ENCODE measurements at regions not wholly inside any gene's neighbourhood (a gene's known extent, or its start where the extent isn't known, plus 50 kb on each side); places are given as distances from the start of the nearest gene placed in this dataset.
"Not testable (repeated sequence)": the region's sequence is repeated elsewhere in the genome, so short reads cannot be mapped to it uniquely, and the experiment has no call there.

GRCh38 chr1:95297906-95298305 is 63.9 kb downstream of the RWDD3 start:
- DNase-seq (ENCODE audit: extremely low read depth in 1 of 2, low read depth in 1 of 2): not testable (repeated sequence)

DNA sequence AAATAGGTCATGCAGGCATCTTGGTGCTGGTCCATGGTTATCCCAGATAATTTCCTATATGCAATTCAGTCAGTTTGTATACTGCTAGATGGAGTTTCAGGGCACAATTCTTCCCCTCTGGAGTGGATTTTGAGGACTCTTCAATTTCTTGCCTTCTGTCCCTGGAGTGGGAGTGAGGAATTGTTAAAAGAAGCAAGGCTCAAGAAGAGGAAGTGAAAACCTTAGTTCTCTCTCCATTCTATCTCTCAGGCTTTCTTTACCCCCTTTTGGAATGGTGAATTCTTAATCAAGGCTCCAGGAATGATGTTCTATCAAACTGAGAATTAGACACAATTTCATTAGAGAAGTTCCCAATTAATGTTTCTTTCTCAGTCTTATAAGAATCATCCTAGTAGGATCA is 67.1 kb downstream of the RWDD3 start:
- no peak for DNase-seq (ENCODE audit: extremely low read depth in 1 of 2, low read depth in 1 of 2)

DNA sequence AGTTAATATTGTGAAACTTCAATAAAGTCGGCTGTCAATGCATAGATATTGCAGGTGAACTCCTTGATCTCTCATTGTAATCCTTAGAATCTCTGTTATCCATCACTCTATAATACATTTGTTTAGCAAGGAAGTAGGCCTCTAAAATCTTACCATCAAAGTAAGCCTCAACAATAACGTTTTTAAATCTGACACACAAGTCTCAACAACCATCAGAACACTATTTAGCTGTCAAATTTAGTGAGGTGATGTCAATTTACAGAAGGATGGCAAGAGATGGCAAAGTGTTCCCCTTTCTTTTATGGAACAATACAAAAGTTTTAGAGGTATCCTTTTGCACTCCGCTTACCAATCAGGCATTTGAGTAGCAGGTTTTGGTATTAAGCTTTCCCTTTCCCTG is 67.6 kb downstream of the RWDD3 start:
- DNase-seq (ENCODE audit: extremely low read depth in 1 of 2, low read depth in 1 of 2): no peak

DNA sequence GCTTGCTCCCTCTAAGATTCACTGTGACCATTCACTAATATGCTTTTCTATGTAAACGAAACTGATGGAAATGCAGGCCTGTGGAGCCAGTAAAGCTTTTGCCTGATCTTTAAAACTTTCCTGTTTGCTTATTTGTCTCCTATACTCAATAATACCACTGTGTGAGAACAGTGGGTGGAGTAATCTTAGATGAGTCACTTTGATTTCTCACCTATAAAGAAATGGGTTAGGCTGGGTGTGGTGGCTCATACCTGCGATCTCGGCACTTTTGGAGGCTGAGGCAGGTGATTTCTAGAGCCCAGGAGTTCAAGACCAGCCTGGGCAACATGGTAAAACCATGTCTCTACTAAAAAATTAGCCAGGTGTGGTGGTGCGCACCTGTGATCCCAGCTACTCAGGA is 70.8 kb downstream of the RWDD3 start:
- DNase-seq (ENCODE audit: extremely low read depth in 1 of 2, low read depth in 1 of 2): no peak

GRCh38 chr1:95308276-95309030 is 74.4 kb downstream of the RWDD3 start:
- DNase-seq (ENCODE audit: extremely low read depth in 1 of 2, low read depth in 1 of 2): no peak

DNA sequence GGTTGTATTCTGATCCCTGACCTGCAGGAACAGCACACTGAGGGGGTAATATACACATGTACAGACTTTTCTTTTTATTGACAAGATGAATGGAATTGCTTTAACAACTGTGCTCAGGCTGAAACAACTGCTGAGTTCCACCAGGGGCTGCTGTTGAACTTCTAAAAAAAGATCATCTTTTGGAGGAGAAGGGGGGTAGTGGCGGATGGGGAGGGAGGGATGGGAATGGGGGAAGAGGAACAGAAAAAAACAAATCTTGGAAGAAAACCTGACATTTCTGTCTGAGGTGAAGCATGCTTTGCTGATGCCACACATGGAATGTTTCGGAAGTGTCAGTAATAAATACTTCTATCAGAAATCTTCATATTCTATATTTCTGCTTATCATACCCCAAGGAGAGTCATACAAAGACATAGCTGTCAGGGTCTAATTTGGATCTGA is 75.0 kb downstream of the RWDD3 start:
- DNase-seq (ENCODE audit: extremely low read depth in 1 of 2, low read depth in 1 of 2): no peak

DNA sequence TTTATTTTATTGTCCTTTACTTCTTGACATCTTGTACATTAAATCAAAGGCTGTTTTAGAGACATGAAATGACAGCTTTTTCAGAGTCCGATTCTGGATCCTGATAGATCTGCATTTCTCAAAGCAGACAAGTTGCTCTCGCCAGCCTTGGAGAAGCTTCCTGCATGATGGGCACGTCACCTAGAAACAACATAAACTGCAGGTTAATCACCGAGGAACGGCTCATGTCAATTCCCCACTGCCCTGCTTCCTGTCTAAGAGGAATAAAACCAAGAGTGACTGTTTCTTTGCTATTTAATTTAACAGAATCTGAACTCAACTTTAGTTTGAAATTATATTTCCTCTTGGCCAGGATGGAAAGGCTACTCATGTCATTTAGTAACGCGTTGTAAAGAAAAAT is 77.0 kb downstream of the RWDD3 start:
- DNase-seq (ENCODE audit: extremely low read depth in 1 of 2, low read depth in 1 of 2): no peak

- DNase-seq (ENCODE audit: extremely low read depth in 1 of 2, low read depth in 1 of 2): no peak
Observed at GRCh38 chr1:95311762-95312161, 77.8 kb downstream of the RWDD3 start.

- DNase-seq (ENCODE audit: extremely low read depth in 1 of 2, low read depth in 1 of 2): no peak
Observed at GRCh38 chr1:95312181-95312580, 78.2 kb downstream of the RWDD3 start.

DNA sequence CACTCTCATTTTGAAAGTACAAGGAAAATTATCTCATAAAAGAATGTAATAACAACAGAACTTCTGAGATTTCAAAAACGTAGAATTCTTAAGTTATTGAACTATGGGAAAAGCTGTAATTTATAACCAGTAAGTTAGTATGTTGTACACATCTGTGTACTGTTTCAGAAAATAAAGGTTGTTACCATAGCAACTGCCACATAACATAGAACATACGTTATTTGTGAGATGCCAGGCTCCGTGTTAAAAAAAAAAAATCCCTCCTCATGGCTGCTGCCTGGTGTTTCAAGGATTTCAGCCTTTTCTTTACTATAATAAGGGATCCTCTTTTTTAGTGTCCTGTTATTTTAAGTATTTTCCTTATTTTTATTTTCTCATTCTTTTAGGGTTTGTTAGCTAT is 79.5 kb downstream of the RWDD3 start:
- no peak for DNase-seq (ENCODE audit: extremely low read depth in 1 of 2, low read depth in 1 of 2)

DNA sequence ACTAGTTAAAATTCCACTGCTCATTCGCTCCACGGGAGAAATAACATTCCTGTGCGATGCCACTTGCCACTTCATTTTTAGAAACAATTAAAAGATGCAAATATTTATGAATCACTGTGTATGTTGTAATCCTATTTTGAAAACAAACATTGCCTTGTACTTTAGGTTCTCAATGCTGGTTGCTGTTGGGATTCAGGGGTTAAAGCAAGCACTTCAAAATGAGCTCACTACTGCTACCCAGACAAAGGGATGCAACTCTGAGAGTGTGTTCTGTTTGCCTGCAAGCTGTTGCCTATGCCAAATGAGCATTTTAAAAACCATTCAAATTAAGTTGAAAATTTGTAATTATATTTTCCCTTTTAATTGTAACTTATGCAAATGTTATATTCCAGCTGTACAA is 87.5 kb downstream of the RWDD3 start:
- DNase-seq (ENCODE audit: extremely low read depth in 1 of 2, low read depth in 1 of 2): no peak

DNA sequence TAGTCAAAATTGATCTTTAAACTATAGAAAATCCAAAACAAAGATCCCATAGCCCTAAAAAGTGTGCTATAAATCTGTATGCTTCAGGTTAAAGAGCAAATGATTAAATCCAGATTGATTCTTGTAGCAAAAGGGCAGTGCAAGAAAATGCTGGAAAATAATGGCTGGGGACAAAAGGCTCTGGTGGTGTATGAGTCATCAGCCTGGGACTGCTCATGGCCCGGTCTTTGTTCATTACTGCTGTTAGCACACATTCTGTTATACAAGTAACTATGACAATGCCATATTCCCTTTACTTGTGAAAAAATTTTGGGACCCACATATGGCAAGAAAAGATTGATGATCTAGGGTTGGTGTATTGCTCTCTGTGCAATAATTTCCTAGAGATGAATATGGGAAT is 89.1 kb downstream of the RWDD3 start:
- no peak for DNase-seq (ENCODE audit: extremely low read depth in 1 of 2, low read depth in 1 of 2)

GRCh38 chr1:95325349-95325748 is 91.3 kb downstream of the RWDD3 start:
- no peak for DNase-seq (ENCODE audit: extremely low read depth in 1 of 2, low read depth in 1 of 2)

DNA sequence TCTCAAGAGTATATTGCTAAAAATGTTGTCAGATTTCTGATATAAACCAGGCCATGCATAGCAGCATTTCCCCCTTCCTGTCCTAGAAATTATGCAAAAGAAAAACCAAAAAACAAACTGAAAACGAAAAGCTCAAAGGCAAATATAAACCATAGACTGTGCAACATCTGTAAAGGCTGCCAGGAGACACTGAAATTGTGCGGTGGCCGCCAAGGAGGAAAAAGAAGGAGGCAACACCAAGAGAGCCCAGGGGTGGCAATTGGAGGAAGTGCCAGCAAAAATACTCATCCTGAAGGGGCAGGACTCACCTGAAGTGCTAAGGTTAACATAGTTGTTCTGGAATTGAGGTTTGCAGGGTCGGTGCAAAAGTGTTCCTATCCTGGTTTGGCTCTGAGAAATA is 92.0 kb downstream of the RWDD3 start:
- no peak for DNase-seq (ENCODE audit: extremely low read depth in 1 of 2, low read depth in 1 of 2)

DNA sequence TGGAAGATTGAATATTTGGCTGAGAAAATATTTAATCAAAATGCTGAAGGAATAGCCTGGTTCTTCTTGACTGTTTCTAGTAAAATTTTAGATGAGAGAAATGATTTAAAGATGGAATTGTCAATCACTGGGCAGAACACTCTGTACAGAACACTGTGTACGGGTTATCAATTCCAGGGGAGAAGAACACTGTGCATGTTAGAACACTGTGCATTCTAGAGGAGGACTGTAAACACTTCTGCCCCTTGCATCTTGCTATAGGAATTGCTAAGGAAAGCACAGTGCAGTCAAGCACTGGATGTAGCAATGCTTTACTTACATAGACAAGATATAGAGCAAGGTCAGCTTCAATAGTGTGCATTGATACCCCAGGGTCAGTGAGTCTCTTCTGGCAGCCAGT is 98.7 kb downstream of the RWDD3 start:
- no peak for DNase-seq (ENCODE audit: extremely low read depth in 1 of 2, low read depth in 1 of 2)

DNA sequence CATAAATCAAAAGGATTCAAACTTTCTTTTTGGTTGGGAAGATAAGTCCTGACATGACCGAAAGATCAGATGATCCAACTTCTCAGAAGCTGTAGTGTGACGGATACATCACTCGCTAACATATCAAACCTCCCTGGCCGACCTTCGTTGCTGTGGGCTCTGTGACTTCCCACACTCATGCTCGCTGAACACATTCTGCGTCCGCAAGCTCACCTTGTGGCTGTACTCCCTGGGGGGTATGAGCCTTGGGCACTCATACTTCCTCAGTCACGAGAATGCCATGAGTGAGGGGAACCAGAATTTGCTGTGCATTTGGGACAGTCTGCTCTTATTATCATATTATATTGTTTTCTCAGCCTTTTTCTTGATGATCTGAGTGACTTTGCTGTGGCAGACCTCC is 105.4 kb downstream of the RWDD3 start:
- no peak for DNase-seq (ENCODE audit: extremely low read depth in 1 of 2, low read depth in 1 of 2)

DNA sequence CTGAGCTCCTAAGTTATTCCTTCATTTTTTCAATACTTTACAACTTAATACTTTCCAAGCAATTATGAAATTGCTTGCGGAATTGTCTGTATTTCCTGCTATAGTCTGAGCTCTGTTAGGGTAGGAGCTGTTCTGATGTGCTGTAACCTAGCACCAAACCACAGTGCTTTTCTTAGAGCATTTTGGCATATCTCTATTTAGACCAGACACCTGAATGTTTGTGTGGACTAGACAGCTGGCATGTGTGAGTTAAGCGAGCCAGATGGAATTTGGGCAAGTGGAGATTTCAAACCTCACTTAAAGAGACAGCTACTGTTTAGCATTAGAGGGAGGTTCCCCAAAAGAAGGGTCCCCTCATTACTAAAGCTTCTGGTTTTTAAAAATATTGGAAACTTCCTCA is 106.1 kb downstream of the RWDD3 start:
- DNase-seq (ENCODE audit: extremely low read depth in 1 of 2, low read depth in 1 of 2): no peak

DNA sequence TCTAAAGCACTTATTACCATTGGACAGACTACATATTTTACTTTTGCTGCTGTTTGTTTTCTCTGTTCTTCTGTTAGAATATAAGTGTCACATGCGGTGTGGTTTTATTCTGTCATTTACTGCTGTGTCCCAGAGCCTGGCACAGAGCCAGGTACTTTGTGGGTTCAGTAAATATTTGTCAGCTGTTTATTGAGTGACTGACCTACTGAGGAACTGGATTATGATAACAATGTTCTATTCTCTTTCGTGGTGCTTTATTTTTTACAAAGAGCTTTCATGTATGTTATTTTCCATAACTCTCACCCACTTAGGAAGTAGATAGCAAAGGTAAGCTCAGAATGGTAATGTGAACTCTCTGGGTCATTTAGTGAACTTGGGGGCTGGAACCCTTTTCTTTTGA is 118.8 kb downstream of the RWDD3 start:
- no peak for DNase-seq (ENCODE audit: extremely low read depth in 1 of 2, low read depth in 1 of 2)

GRCh38 chr1:95353194-95353593 is 119.2 kb downstream of the RWDD3 start:
- no peak for DNase-seq (ENCODE audit: extremely low read depth in 1 of 2, low read depth in 1 of 2)

GRCh38 chr1:95364546-95364945 is 130.5 kb downstream of the RWDD3 start:
- DNase-seq (ENCODE audit: extremely low read depth in 1 of 2, low read depth in 1 of 2): no peak

DNA sequence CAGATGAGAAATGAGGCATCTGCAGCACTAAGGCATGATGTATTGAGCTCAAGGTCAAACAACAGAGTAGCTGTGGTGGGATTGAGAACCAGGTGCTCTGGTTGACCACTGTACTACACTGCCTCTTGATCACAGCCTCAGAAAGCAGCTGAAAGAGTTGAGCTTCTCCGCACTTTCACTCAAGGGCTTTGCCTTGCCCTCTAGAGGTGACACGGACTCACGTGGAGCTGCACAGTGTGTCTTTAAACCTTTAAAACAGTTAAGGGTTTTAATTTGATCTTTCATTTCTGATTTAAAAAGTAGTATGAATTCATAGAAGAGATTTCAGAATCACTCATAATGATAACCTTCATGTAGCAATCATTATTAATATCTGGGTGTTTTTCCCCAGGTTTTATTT is 132.5 kb downstream of the RWDD3 start:
- no peak for DNase-seq (ENCODE audit: extremely low read depth in 1 of 2, low read depth in 1 of 2)

DNA sequence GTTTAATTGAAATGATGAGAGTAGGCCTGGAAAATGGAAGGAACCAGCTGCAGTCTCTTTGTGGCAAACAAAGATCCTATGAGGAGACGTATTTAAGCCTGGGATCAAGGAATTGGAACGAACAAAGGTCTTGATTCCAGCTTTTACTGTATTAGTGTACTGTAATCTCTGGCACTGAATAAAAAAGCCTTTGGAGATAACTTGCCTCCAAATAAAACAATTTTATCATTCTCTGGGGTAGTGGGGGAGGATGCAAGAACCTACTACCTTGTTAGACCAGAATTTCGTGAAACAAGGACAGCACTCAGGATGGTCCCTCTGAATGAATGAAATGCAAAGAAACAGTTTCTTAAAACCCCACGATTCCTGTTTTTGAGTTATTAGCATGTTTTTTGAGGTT is 134.2 kb downstream of the RWDD3 start:
- no peak for DNase-seq (ENCODE audit: extremely low read depth in 1 of 2, low read depth in 1 of 2)

GRCh38 chr1:95369985-95370690 is 136.1 kb downstream of the RWDD3 start:
- no peak for DNase-seq (ENCODE audit: extremely low read depth in 1 of 2, low read depth in 1 of 2)
